GM10248 (cell line): ENCODE measurements at regions not wholly inside any gene's neighbourhood (a gene's known extent, or its start where the extent isn't known, plus 50 kb on each side); places are given as distances from the start of the nearest gene placed in this dataset.
"Not testable (repeated sequence)": the region's sequence is repeated elsewhere in the genome, so short reads cannot be mapped to it uniquely, and the experiment has no call there.

ENCODE experiments used
- CTCF ChIA-PET: fragments of 300-600 bp; sonication (Branson Sonifier 250); formaldehyde crosslinking; extraction: SDS; loops from one replicate; lab custom pipeline; 2021; ENCODE audit warnings: antibody characterized with exemption; lab: Yijun Ruan, JAX
- POLR2A ChIA-PET: fragments of 350-650 bp; sonication (Branson Sonifier 250); formaldehyde crosslinking; extraction: SDS; loops from one replicate; lab custom pipeline; 2020; ENCODE audit warnings: antibody characterized with exemption; lab: Yijun Ruan, JAX
- DNase-seq: peaks from one replicate; pipeline ENCODE4 v3.0.0; 2012; ENCODE audit errors: extremely low spot score
- CTCF ChIP-seq: IDR thresholded peaks from 2 replicates; pipeline ENCODE4 v1.5.1; 2012; ENCODE audit warnings: mild to moderate bottlenecking, low read depth; ENCODE audit errors: extremely low read depth, missing control alignments, control extremely low read depth

- ChIA-PET POLR2A (no interaction called here), CTCF (interaction anchor here (1.1 to 1.5 kb wide), 2 partner anchors 23 to 24 kb away, joined by 3 to 6 read pairs; no protein-coding TSS in a partner anchor)
- no peak for TF ChIP-seq CTCF
- DNase-seq = no peak
These were observed 1257.8 kb upstream of the NRXN1 start for GRCh38 chr2:52289741-52290140.

DNA sequence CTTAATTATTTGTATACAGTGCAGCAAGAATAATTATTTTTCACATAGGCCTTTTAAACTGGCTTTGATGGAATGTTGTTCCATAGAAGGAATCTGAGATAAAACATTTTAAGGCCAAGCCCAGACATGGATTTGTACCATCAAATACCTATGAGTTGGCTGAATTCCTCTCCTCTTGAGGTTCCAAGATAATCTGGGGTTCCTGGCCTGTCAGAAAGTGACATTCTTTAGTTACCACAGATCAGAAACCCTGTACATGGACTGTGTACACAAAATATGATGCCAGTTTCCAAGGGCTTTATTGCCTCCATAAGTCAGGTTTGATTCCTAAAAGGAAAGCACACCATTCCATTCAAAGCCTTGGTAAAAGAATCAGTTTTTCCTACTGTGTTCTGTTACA, 1256.7 kb upstream of the NRXN1 start:
- no peak for TF ChIP-seq CTCF
- POLR2A ChIA-PET = no interaction called here
- CTCF ChIA-PET = interaction anchor here (1.5 kb wide), 1 partner anchor 24 kb away, joined by 6 read pairs; no protein-coding TSS in a partner anchor
- no peak for DNase-seq

DNA sequence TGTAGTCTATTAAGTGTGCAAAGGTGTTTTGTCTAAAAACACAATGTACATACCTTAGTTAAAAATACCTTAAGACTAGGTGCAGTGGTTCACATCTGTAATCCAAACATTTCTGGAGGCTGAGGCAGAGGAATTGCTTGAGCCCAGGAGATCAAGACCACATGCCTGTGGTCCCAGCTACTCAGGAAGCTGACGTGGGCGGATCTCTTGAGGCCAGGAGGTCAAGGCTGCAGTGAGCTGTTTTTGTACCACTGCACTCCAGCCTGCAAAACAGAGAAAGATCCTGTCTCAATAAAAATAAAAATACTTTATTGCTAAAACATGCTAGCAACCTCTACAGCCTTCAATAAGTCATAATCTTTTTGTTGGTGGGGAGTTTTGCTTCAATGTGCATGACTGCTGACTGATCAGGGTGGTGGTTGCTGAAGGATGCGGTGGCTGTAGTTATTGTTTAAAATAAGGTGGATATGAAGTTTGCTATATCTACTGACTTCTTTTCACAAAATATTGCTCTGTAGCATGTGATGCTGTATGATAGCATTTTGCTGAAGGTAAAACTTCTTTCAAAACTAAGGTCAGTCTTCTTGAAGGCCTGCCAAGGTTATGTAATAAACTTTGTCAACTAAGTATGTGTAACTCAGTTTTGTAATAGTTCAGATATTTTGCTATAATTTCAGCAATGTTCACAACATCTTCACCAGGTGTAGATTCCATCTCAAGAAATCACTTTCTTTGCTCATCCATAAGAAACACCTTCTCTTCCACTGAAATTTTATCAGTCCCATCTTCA, 1238.0 kb upstream of the NRXN1 start:
- POLR2A ChIA-PET = no interaction called here
- CTCF ChIA-PET = no interaction called here
- DNase-seq = no peak
- no peak for TF ChIP-seq CTCF

DNA sequence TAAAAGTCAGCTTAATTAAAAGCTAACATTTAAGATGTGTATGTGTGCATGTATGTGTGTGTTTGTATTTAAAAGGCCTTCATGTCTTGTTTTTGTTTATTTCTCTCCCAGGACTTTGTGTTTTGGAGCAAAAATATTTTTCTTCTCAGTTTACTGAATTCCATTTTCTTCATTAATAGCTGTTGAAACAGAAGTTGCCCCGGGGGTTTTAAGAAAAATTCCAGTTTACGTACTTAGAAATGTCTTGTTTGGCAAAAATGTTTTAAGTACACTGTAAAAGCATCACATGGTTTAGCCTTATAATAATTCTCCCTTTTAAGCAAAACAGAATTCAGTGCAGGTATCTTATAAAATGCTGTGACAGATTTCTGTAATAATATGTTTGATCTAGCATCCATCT, 1233.0 kb upstream of the NRXN1 start:
- ChIA-PET POLR2A (no interaction called here), CTCF (interaction anchor here (1.2 to 2.0 kb wide), 2 partner anchors 25 to 33 kb away, joined by 3 to 4 read pairs; no protein-coding TSS in a partner anchor)
- TF ChIP-seq CTCF = no peak

DNA sequence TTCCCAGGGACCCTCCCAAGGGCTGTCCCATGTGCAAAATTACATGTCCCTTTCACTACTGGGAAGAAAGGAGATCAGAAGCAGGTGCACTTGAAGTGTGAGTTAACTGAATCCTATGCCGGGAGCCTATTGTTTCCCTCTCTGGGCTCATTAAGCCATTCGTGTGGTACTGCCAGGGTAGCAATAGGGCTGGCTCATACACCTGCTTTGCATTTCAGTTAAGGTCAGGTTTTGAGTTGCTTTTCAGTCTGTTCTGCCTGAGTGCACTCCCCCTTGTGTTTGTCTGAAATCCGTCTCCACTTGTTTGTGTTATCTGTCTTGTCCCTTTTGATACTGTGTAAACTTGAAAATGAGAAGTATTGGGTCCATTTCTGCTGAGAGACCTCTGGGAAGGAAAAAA, 1232.6 kb upstream of the NRXN1 start:
- POLR2A ChIA-PET = no interaction called here
- no peak for TF ChIP-seq CTCF
- no peak for DNase-seq
- CTCF ChIA-PET = interaction anchor here (1.2 to 2.0 kb wide), 2 partner anchors 26 to 33 kb away, joined by 3 to 4 read pairs; no protein-coding TSS in a partner anchor

More for the DNA sequence above, 1233.0 kb upstream of the NRXN1 start:
- no peak for DNase-seq

DNA sequence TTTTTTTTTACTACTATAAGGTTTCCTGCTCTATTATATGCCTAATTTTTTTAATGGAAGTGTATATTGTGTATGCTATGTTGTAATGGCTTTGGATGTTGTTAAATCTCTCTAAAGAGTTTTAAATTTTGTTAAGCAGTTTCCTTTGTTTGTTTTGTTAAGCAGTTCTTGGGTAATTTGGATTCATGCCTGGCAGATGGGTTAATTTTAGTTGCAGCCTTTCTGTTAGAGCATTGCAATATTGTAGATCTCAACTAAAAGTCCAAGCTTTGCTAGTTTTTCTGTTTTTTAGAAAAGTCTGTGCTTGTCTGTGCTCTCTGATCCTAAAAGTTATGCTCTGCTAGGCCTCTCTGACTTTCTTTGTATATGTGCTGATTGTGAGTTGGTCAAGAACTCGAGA, 1229.0 kb upstream of the NRXN1 start:
- CTCF ChIA-PET = no interaction called here
- DNase-seq = no peak
- POLR2A ChIA-PET = no interaction called here
- no peak for TF ChIP-seq CTCF

GRCh38 chr2:52258967-52259366, 1227.0 kb upstream of the NRXN1 start:
- POLR2A ChIA-PET = not testable (repeated sequence)

More at GRCh38 chr2:52258967-52259366, 1227.0 kb upstream of the NRXN1 start:
- CTCF ChIA-PET = interaction anchor here (1.2 kb wide), 1 partner anchor 23 kb away, joined by 3 read pairs; no protein-coding TSS in a partner anchor
- not testable (repeated sequence) for DNase-seq
